CD4-positive, alpha-beta T cell treated with Interleukin-6 at 100 ng/mL for 8 hours (primary cell): ENCODE measurements at regions not wholly inside any gene's neighbourhood (a gene's known extent, or its start where the extent isn't known, plus 50 kb on each side); places are given as distances from the start of the nearest gene placed in this dataset.
"Not testable (repeated sequence)": the region's sequence is repeated elsewhere in the genome, so short reads cannot be mapped to it uniquely, and the experiment has no call there.

ENCODE experiments used
- DNase-seq: peaks from one replicate; pipeline ENCODE4 v3.0.0-alpha.2; 2020; ENCODE audit warnings: mixed read lengths, low spot score

DNA sequence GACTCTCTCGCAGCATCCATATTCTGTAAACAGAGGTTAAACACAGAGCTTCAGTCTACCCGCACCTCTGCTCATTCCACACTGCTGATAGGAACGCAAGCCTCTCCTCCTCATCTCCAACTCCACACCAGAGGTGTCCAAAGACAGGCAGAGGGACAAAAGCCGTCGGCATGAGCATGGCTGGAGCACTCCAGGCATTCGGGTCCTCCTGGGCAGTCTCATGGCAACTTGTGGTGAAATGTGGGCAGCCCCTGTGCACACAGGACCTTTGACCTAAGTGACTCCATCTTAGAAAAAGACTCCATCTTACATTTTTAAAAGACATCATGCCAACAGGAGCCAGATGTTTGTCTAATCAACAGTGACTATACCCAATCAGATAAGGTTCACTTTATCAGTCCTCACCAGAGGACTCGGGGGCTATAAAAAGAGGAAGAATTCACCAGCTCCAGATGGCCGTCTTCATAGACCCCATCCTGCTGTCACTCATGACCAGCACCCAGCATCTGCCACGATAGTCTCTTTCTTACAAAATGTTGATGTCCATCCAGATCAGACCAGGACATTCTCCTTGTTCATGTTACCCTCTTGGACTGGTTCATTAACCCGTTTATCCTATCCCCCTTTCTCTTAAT lies 304.4 kb downstream of the ANAPC1 start:
- DNase-seq = not testable (repeated sequence)

DNA sequence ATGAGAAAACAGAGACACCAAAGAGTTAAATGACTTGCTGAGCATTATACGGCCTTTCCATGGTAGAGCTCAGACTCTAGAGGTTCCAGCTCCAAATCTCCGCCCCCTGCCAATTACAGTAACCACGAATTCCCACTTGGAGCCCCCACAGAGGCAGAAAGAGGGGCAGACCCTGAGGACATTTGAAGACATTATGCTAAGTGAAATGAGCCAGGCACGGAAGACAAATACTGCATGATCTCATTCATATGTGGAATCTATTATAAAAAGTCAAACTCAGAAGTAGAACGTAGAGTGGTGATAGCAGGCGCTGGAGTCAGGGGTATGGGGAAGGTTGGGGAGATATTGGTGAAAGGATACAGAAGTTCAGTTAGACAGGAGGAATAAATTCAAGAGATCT lies 303.4 kb downstream of the ANAPC1 start:
- DNase-seq = not testable (repeated sequence)

DNA sequence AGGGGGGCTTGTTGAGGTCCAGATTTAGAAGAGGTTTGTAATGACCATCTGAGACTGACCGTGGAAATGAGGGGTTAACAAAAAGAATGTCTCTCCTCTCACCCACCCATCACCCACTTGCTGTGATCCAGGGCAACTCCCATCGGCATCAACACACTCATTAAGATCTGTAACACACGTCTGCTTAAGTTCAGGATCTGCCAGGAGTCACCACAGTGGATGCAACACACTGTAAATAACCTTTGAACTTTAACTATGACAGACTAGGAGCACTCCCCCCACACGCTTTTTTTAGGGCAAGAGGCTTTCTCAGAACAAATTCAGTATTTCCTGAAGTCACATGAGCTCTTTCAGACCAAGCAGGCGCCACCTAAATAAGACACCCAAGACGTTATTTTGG lies 301.9 kb downstream of the ANAPC1 start:
- DNase-seq = not testable (repeated sequence)

DNA sequence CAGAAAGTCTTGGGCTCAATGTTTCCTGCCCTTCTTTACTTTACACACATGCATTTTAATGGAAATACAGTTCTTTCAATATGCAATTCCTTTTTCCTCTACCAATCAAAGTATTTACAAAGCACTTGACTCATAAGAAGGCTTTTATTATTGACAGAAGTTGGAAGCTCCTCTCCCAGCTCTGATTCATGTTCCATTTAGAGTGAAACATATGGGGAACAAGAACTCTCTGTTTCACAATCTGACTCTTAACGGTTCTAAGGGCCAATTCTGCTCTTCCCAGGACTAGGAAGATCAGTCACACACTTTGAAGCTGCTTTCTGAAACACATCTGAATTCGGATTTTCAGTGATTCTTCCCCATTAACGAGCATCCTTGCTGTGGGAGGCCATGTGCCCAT lies 300.5 kb downstream of the ANAPC1 start:
- DNase-seq = not testable (repeated sequence)

DNA sequence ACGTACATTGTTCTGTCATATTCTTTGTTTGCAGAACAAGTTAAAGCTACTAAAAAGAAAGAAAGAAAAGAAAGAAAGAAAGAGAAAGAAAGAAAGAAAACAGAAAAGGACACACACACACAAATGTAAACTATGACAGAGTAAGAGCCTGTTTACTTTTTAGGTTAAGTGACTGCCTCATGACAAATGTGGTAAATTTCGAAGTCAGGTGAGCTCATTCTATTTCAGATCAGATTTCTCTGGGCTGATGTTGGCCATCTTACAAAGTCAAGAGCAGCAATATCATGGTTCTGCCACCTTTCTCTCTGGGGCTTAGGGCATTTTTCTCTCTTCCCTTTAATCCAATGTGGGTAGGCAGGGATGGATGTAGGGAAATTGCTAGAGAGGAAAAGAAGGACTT lies 299.5 kb downstream of the ANAPC1 start:
- DNase-seq = not testable (repeated sequence)

DNA sequence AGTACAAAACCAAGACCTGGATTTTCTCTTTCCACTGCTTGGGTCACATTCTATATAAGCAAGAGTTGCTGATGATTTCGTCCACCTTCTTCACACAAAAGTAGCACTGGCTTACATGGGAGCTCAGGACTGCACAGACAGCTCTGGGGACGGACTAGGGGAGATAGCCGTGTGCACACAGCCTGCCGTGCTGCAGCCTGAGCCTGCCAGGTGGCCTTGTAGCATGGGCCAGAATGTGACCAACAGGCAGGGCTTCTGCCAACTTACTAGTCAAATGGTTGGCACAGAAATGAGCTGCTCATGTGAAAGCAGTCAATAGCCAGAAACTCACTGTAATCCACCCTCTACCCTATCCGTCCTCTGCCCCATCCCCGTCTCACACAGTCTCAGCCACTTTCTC lies 299.0 kb downstream of the ANAPC1 start:
- not testable (repeated sequence) for DNase-seq

DNA sequence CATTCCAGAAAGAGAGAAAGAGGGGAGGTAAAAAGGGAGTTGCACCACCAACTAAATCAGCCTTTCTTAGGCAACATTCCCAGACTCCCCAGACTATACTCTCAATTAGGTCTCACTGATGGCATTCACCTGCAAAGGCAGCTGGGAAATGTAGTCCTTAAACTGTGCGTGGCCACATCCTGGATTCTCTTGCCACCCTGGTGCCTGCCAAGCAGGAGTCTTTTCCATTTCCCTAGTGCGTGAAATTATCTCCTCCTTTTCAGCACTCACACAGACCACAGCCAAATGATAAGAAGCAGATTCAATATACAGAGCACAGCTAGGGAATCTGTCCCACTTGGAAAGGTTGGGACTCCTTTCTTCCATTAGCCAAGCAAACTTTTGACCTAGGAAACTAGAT lies 298.0 kb downstream of the ANAPC1 start:
- DNase-seq = not testable (repeated sequence)

DNA sequence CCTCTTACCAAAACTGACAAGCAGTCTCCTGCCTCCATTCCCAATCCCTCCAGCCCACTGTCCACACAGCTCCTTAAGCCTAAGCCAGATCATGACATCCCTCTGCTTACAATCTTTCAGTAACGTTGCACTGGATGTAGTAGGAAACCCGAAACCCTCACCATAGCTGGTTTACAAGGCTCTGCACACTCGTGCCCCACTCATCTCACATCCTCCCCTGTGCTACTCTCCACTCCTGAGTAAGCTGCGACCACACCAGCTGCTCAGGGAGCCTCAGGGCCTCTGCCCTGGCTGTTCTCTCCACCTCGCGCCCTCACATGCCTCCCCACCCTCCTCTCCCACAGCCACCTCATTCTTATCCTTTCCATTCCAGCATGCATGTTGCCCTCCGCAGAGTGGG lies 288.9 kb downstream of the ANAPC1 start:
- DNase-seq = not testable (repeated sequence)

DNA sequence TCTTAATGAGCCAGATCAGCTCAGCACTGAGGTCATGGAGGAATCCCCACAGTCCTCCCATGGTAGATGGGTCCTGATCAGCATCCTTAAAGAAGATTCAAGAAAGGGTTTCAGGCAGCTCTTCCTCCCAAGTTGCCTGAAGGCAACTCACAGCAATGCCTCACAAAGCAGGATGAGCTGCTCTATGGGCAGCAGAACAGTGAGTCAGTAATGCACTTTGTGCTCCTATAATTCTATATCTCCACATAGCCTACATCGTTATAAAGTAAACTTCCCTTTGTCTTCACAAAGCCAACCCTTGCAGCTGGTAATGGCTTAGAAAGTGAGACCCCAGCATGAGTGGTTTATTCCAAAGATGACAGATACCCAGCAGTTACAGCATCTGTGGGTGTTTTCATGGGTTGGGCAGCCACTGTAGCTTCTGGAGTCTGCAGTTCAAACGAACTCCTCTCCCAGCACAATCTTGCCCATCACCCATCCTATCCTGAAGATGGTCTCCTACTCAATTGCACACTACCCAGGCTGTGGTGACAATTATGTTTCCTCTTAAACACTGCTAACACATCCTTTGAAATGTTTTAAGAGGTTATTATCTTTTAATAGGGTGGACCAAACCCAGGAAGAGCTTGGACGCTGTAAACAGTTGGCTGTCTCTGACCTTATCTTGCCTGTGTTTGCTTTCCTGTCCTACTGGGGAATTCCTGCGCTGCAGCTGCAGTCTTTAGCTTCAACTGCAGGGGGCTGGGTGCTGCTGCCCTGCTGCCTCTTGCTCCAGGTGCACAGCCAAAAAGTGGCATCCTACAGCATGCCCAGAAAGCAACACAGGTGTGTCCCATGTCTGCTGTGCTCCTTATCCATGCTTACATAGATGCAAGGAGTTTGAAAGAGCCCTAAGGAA lies 286.9 kb downstream of the ANAPC1 start:
- not testable (repeated sequence) for DNase-seq

DNA sequence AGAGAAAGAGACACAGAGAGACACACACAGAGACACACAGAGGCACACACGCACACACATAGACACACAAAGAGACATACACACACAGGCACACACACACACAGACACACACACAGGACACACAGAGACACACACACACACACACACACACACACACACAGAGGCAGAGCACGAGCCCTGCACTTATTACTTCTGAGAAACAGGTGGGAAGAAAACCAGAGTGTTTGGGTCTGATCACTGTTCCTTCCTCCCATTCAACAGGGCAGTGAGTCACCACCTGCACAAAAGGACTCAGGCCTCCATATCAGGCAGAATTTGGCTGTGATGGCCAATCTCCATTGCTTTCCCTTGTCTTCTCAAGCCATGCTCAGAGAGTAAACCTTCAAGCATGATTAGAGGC lies 285.0 kb downstream of the ANAPC1 start:
- not testable (repeated sequence) for DNase-seq

DNA sequence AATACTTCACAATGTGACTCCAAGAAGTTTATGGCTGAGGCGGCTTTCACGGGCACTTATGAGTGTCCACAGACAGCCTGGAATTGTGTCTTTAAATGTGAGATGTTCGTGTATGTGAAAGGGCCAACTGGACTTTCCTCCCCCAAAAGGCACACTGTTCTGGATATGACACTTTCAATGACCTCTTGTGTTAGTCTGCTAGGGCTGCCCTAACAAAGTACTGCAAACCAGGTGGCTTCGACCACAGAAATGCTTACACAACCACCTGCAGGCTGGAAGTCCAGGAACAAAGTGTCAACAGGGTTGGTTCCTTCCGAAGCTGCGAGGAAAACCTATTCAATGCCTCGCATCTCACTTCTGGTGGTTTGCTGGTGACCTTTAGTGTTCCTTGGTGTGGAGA lies 281.7 kb downstream of the ANAPC1 start:
- not testable (repeated sequence) for DNase-seq

DNA sequence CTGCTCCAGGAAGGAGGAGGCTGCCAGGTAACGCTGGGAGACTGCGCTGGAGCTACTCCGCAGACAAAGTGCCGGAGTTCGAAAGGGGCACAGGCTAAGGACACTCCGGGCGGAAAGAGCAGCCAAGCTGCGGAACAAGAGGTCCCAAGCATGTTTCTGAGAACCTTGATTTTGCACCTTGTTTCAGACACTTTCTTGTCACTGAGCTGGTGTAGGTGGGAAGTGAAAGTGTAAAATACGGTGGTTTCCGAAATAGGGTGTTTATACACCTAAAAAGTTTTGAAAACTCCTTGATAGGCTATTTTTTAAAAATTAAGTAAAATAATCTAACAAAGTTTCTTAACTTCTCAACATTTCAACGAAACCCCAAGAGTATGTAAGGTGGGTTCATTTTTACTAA lies 278.2 kb downstream of the ANAPC1 start:
- DNase-seq = not testable (repeated sequence)

DNA sequence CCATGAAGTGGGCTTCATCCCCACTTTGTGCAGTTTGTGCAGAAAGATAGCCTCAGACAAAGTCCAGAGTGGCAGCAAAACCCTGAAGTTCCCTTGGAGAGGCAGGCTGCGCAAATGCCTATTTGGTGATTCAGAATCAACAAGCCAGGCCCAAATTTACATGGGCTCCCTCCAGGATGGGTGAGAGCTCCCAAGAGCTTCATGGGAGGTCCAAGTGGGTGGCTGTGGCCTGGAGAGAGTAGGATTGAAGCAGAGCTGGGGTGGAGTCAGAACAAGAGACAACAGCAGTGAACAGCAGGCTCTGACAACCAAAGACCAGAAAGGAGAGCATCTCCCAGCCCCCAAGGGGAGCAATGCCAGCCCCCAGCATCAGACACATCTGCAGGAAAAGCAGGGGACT lies 277.4 kb downstream of the ANAPC1 start:
- not testable (repeated sequence) for DNase-seq

DNA sequence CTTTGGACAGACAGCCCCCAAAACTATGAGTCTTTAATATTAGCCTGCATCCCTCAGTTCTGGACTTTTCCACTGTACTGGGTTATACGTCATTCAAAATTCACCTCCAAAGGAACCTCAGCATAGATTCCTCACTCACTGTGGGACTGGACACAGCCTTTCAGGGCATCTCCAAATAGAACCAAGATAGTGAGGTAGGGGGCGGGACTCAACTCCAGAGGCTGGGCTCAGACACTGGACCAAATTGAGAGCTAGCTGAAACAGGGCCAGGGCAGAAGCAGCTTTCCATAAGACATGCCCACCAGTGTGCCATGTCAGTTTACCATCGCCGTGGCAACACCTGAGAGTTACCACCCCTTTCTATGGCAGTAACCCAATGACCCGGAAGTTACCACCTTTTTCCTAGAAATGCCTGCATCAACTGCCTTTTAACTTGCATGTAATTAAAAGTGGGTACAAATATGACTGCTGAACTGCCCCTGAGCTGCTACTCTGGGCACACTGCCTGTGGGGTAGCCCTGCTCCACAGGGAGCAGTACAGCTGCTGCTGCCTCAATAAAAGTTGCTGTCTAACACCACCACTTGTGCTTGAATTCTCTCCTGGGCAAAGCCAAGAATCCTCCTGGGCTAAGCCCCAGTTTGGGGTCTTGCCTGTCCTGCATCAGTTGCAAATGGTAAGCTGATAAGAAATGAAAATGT lies 274.7 kb downstream of the ANAPC1 start:
- DNase-seq = not testable (repeated sequence)

DNA sequence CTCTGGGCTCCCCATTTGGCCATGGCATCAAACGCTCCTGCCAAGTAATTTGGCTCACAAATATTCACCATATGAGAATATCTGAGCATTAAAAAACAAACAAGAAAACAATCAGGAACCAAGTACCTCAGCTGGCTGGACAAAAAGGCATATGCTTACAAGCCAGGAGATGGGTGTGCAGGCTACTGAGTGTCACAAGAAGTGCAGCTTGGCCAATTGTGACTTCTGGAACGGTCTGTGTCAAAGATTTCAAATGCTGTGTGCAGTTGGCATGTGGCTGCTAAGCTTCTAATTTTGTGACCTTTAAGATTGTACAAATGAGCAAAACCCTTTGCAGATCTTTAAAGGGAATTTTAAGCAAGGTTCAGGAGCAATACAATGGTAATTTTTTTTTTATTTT lies 274.0 kb downstream of the ANAPC1 start:
- not testable (repeated sequence) for DNase-seq

DNA sequence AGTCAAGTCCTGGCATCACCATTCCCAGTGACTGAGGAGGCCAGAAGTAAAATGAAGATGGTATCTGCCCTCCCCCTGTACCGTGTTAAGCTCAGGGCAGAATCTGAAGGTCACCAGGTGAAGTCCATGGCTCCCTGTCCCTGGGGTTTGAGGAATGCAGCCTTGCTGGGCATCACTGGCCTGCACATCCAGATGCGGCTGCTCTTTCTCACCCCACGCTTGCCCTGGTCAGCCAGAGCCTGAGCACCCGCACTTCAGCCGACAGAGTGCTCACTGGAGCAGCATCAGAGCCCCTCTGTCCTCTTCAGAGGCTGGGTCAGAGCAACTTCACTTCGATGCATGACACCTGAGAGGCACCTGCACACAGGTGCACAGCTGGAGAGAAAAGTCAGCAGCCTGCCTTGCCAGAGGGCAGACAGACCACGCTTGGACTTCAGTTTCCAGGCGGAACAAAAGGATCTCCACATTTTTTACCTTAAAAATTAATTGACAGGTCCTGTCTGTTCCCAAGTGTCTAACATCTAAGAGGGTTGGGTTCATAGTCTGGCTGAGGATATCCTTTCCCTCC lies 267.3 kb downstream of the ANAPC1 start:
- no peak for DNase-seq

DNA sequence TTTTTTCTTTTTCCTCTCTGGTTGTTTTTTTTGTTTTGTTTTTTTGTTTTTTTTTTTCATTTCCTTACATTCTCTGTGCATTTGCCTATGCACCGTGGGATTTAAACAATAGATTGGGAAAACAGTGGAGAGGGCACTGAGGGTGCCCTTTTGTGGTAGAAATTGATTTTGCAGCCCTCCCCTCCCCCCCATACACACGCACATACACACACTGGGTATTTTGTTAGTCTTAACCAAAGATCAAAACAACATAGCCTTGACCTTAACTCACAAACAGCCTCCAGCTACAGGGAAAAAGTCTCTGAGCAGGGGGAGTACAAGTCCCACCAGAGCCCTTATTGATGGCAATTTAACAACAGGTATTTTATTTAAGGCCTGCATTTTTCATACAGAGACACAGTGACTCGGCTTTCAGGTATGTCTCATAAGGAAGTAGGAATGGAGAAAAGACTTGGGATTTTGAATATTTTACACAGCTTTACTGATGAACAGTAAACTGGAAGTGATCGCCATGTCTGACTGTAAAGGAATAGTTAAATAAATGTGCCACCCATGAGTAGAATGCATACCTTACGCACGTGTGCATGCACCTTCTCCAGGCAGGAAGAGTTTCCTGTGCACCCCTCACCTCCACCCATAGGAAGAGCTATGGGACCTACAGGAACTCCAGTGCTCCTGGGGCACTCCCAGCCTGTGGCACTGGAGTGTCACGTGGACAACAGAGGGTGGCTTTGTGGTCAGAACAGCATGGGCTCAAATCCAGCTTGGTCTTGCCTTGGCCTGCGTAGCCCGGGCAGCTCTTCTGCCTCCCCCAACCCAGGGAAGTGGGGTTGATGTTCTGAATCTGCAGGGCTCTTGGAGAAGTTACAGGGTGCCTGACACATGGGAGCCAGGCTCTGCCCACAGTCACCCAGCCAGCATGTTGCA lies 266.4 kb downstream of the ANAPC1 start:
- no peak for DNase-seq

DNA sequence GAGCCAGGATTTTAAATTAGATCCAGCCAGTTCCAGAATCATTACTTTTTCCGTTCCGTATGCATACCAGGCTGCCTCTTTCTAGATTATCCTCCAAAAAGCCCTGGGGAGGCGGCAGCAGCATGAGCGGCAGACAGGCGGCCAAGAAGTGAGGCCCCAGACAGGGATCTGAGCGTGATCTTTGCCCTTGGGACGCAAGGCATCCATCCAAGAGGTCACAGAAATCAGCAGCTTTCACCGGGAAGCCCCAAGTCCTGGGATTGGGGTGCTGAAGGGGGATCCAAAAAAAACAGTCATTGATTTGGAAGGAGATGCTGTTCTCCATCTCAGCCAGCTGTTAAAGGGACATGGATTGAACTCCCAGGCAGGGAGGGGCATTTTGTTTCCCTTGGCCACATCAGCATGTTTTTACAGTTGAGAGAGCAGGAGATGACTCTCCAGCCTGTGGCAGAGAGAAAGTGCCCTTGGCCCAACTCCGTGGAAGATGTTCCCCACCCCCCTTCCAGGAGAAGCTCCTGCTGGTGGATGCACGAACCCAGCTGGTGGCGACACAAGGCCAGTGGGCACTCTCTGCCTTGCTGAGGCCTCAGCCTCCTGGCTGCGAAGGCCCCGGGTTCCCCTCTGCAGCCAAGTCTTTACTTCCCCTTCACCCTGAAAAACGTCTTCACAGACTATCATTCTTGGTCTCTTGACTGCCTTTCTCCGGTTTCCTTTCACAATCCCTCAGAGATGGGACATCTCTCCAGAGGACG lies 265.6 kb downstream of the ANAPC1 start:
- no peak for DNase-seq

DNA sequence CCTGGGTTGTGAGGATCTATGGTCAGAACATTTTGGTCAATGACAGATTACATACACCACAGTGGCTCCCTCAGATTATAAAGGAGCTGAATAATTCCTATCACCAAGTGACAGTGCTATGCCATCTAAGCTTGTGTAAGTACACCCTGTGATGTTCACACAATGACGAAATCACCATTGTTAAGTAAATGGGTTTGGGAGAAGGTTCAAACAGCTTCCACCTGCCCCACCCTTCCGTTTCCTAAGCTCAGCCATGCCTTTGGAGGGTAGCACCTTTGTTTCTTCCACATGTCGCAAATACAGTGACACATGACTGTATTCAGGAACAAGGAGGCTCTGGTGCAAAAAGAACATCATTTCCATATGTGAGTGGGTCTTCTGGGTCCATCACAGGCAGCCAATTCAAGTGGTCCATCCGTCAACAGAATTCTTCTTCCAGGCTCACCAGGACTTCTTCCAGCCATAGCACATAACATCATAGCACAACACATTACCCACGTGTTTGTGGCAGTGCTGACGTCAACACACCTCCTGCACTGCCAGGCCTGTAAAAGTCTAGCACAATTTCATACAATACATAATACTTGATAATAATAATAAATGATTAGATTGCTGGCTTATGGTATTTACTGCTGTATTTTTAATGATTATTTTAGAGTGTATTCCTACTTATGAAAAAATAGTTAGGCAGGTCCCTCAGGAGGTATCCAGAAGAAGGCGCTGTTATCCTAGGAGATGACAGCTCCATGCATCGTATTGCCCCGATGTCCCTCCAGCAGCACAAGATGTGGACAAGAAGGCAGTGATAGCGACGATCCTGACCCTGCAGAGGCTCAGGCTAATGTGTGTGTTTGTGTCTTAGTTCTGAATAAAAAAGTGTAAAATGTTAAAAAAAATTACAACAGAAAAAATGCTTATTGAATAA lies 264.8 kb downstream of the ANAPC1 start:
- DNase-seq = no peak
